ENCODE measurements at regions not wholly inside any gene's neighbourhood (a gene's known extent, or its start where the extent isn't known, plus 50 kb on each side); places are given as distances from the start of the nearest gene placed in this dataset.

DNA sequence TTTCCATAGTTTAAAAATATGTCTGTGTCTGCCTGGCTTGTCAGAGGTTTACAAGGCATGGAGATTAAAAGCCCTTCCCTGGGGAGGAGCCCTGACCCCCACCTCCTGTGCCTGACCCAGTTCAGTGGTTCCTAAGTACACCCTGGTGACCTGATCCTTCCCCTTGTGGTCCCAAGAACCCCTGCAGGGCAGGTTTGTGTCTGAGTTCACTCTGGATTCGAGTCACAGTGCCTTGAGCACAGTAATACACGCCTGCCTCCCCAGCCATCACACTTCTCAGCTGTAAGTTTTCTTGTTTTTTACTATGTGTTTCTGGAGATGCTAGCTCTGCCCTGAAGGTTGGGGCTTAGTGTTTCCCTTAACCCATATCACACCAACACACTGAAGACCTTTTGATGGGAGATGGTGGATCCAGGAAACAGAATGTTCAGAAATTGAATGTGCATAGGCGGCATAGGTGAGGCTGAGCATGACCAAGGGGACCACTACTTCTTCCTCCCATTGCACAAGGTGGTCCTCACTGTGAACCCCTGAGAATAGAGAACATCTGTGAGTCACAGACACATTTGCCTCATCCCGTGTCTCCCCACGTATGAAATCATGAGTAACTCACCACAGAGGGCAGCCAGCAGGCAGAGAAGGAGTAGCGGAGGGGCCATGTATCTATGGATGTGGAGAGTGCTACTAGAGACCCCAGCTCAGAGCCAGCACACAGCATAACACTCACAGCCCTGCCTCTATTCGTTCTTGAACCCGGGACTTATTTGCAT lies 962.9 kb downstream of the TMEM121 start:
- TF ChIP-seq, protein P1, sequence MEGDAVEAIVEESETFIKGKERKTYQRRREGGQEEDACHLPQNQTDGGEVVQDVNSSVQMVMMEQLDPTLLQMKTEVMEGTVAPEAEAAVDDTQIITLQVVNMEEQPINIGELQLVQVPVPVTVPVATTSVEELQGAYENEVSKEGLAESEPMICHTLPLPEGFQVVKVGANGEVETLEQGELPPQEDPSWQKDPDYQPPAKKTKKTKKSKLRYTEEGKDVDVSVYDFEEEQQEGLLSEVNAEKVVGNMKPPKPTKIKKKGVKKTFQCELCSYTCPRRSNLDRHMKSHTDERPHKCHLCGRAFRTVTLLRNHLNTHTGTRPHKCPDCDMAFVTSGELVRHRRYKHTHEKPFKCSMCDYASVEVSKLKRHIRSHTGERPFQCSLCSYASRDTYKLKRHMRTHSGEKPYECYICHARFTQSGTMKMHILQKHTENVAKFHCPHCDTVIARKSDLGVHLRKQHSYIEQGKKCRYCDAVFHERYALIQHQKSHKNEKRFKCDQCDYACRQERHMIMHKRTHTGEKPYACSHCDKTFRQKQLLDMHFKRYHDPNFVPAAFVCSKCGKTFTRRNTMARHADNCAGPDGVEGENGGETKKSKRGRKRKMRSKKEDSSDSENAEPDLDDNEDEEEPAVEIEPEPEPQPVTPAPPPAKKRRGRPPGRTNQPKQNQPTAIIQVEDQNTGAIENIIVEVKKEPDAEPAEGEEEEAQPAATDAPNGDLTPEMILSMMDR (IDR thresholded peaks at IDR 0.05; ENCODE audit: extremely low read depth, missing control alignments): no peak

DNA sequence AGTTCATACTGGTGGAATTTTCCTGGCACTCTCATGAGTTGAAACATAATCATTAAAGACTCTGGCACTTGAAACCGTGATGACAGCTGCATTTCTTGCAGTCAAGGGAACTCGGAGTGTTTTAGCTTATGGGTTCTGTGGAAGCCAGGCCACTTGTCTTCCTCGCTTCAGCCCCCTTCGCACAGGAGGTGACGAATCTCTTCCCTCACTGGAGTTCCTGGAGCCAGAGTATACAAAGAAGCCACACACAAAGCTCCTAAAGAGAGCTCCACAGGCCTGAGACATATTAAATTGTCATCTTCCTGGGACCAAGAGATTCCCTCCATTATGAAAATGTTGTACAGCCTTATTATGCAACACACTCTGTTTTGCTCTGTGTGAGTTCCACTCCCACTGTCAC lies 964.1 kb downstream of the TMEM121 start:
- TF ChIP-seq, protein P1 (IDR thresholded peaks at IDR 0.05; ENCODE audit: extremely low read depth, missing control alignments): no peak
- DNase-seq (ENCODE audit: low spot score): no peak

More for the DNA sequence above, 962.9 kb downstream of the TMEM121 start:
- DNase-seq (ENCODE audit: low spot score): no peak

GRCh38 chr14:106491851-106492250 lies 965.5 kb downstream of the TMEM121 start:
- TF ChIP-seq, protein P1 (IDR thresholded peaks at IDR 0.05; ENCODE audit: extremely low read depth, missing control alignments): peak; percentile 12
- no peak for DNase-seq (ENCODE audit: low spot score)

DNA sequence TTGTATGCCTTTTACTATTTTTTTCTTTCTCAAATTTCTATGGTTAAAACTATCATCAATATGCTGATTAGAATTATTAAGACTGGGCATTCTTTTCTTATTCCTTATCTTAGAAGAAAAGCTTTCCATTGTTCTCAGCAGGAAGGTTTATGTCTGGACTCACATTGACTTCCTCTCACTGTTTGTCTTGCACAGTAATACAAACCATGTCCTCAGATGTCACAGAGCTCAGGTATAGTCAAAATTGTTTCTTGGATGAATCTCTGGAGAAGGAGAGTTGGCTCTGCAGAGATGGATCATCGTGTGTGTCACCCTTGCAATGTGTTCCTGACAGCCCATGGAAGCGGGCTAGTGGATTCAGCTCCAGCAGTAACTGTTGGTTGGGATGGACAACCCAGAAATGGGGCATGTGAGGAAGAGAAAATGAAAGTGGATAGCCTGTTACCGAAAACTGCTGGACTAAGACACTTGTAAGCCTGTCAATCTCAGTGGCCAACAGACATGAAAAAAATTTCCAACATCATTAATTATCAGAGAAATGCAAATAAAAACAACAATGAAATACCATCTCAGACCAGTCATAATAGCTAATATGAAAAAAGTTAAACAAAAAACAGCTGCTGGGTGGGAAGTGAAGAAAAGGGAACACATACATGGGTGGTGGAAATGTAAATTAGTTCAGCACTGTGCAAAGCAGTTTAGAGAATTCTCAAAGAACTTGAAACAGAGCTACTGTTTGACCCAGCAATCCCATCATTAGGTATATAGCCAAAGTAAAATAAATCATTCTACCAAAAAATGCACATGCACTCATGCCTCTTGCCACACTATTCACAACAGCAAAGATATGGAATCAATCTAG lies 967.8 kb downstream of the TMEM121 start:
- TF ChIP-seq, protein P1 (IDR thresholded peaks at IDR 0.05; ENCODE audit: extremely low read depth, missing control alignments): no peak
- no peak for DNase-seq (ENCODE audit: low spot score)

- no peak for DNase-seq (ENCODE audit: low spot score)
- TF ChIP-seq, protein P1 (IDR thresholded peaks at IDR 0.05; ENCODE audit: extremely low read depth, missing control alignments): no peak
Measured at GRCh38 chr14:106500571-106500970, 974.2 kb downstream of the TMEM121 start.

DNA sequence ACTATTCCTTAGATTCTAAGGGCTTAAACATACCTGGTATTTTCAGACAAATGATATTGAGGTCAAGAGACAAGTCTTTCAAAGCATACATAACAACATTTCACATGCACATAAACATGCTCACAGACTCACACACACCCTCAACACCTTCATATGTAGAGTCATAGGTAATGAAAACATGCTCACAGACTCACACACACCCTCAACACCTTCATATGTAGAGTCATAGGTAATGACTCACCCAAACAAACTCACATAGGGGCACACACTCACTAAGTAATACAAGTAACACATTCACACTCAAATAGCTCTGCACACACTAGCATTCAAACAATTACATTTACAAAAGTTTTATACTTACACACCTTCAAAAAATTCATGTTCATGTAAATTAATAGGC lies 975.5 kb downstream of the TMEM121 start:
- DNase-seq (ENCODE audit: low spot score): no peak
- TF ChIP-seq, protein P1 (IDR thresholded peaks at IDR 0.05; ENCODE audit: extremely low read depth, missing control alignments): no peak

- TF ChIP-seq, protein P1 (IDR thresholded peaks at IDR 0.05; ENCODE audit: extremely low read depth, missing control alignments): no peak
- no peak for DNase-seq (ENCODE audit: low spot score)
Measured at GRCh38 chr14:106505366-106505765, 979.0 kb downstream of the TMEM121 start.

All from GM20000 (cell line).